SK-N-SH treated with all-trans-retinoic acid at 6 μM for 48 hours (cell line): ENCODE measurements at regions not wholly inside any gene's neighbourhood (a gene's known extent, or its start where the extent isn't known, plus 50 kb on each side); places are given as distances from the start of the nearest gene placed in this dataset.
"Not testable (repeated sequence)": the region's sequence is repeated elsewhere in the genome, so short reads cannot be mapped to it uniquely, and the experiment has no call there.

ENCODE experiments used
- CSDC2 ChIP-seq: fragments of 250-450 bp; sonication (Bioruptor Pico); IDR thresholded peaks from 2 replicates; pipeline ENCODE4 v1.5.0; 2020; ENCODE audit warnings: mild to moderate bottlenecking, moderate library complexity
- OSR1 ChIP-seq: fragments of 250-450 bp; sonication (Bioruptor Pico); IDR thresholded peaks from 2 replicates; pipeline ENCODE4 v1.8.0; 2022; ENCODE audit warnings: moderate library complexity, mild to moderate bottlenecking, inconsistent platforms
- RARB ChIP-seq: fragments of 250-450 bp; sonication (Bioruptor Pico); IDR thresholded peaks from 2 replicates; pipeline ENCODE4 v1.8.0; 2021; ENCODE audit warnings: mild to moderate bottlenecking, moderate library complexity
- SNAI2 ChIP-seq: fragments of 250-450 bp; sonication (Bioruptor Pico); IDR thresholded peaks from 2 replicates; pipeline ENCODE4 v1.5.0; 2020; ENCODE audit warnings: mild to moderate bottlenecking, moderate library complexity
- TOX ChIP-seq: fragments of 250-450 bp; sonication (Bioruptor Pico); IDR thresholded peaks from 2 replicates; pipeline ENCODE4 v1.8.0; 2021; ENCODE audit warnings: mild to moderate bottlenecking, moderate library complexity, borderline replicate concordance
- ZC3H10 ChIP-seq: fragments of 250-450 bp; sonication (Bioruptor Pico); IDR thresholded peaks from 2 replicates; pipeline ENCODE4 v1.5.1; 2021; ENCODE audit warnings: mild to moderate bottlenecking, moderate library complexity
- ZFP3 ChIP-seq: fragments of 250-450 bp; sonication (Bioruptor Pico); IDR thresholded peaks from 2 replicates; pipeline ENCODE4 v1.5.0; 2020; ENCODE audit warnings: mild to moderate bottlenecking, moderate library complexity
- ZFP30 ChIP-seq: fragments of 450-650 bp; formaldehyde crosslinking; IDR thresholded peaks from 2 replicates; pipeline ENCODE4 v1.5.0; 2022; ENCODE audit warnings: mild to moderate bottlenecking, moderate library complexity
- ZNF565 ChIP-seq: fragments of 450-650 bp; formaldehyde crosslinking; conservative IDR thresholded peaks from 2 replicates; pipeline ENCODE4 v1.5.0; 2020; ENCODE audit warnings: low read depth, mild to moderate bottlenecking, moderate library complexity
- ZNF70 ChIP-seq: fragments of 450-650 bp; formaldehyde crosslinking; IDR thresholded peaks from 2 replicates; pipeline ENCODE4 v1.5.0; 2020; ENCODE audit warnings: mild to moderate bottlenecking, moderate library complexity
- ZNF8 ChIP-seq: fragments of 450-650 bp; formaldehyde crosslinking; IDR thresholded peaks from 2 replicates; pipeline ENCODE4 v1.5.0; 2020; ENCODE audit warnings: mild to moderate bottlenecking, moderate library complexity
- TF ChIP-seq, protein P1 (sequence below): fragments of 250-450 bp; sonication (Bioruptor Pico); IDR thresholded peaks from 2 replicates; pipeline ENCODE4 v1.5.1; 2020; ENCODE audit warnings: low read depth, mild to moderate bottlenecking, moderate library complexity
- TF ChIP-seq, protein P2 (sequence below): fragments of 250-450 bp; sonication (Bioruptor Pico); IDR thresholded peaks from 2 replicates; pipeline ENCODE4 v1.8.0; 2020; ENCODE audit warnings: mild to moderate bottlenecking, moderate library complexity, borderline replicate concordance
- TF ChIP-seq, protein P3 (sequence below): fragments of 250-450 bp; sonication (Bioruptor Pico); IDR thresholded peaks from 2 replicates; pipeline ENCODE4 v1.5.1; 2021; ENCODE audit warnings: mild to moderate bottlenecking, moderate library complexity

DNA sequence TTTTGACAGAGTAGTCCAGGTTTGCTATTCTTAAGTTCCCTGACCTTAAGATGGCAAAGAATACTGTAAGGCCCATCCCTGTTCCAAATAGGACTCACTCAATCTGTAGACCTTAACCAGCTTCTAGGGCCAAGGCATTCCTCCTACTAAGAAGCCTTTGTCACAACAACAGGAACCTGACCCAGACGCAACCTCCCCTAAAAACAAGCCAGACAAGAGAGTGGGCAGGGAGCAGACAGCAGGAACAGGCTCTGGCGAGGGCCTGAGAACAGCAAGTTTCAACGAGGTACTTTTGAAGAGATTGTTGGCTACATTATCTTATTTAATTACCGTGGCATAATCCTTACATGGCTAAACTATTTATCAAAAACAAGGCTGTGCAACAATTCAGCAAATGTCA lies 58.1 kb upstream of the NBPF11 start:
- TF ChIP-seq ZNF8 (CRISPR knock-in tag); SNAI2 (CRISPR knock-in tag); ZFP3 (CRISPR knock-in tag); OSR1 (CRISPR knock-in tag); CSDC2 (CRISPR knock-in tag); ZC3H10; RARB (CRISPR knock-in tag); TOX (CRISPR knock-in tag); ZFP30 (CRISPR knock-in tag); ZNF70 (CRISPR knock-in tag); ZNF565 (CRISPR knock-in tag): not testable (repeated sequence)
- TF ChIP-seq, protein P1, sequence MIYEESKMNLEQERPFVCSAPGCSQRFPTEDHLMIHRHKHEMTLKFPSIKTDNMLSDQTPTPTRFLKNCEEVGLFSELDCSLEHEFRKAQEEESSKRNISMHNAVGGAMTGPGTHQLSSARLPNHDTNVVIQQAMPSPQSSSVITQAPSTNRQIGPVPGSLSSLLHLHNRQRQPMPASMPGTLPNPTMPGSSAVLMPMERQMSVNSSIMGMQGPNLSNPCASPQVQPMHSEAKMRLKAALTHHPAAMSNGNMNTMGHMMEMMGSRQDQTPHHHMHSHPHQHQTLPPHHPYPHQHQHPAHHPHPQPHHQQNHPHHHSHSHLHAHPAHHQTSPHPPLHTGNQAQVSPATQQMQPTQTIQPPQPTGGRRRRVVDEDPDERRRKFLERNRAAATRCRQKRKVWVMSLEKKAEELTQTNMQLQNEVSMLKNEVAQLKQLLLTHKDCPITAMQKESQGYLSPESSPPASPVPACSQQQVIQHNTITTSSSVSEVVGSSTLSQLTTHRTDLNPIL (CRISPR knock-in tag): not testable (repeated sequence)
- TF ChIP-seq, protein P2, sequence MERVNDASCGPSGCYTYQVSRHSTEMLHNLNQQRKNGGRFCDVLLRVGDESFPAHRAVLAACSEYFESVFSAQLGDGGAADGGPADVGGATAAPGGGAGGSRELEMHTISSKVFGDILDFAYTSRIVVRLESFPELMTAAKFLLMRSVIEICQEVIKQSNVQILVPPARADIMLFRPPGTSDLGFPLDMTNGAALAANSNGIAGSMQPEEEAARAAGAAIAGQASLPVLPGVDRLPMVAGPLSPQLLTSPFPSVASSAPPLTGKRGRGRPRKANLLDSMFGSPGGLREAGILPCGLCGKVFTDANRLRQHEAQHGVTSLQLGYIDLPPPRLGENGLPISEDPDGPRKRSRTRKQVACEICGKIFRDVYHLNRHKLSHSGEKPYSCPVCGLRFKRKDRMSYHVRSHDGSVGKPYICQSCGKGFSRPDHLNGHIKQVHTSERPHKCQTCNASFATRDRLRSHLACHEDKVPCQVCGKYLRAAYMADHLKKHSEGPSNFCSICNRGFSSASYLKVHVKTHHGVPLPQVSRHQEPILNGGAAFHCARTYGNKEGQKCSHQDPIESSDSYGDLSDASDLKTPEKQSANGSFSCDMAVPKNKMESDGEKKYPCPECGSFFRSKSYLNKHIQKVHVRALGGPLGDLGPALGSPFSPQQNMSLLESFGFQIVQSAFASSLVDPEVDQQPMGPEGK (CRISPR knock-in tag): not testable (repeated sequence)
- TF ChIP-seq, protein P3, sequence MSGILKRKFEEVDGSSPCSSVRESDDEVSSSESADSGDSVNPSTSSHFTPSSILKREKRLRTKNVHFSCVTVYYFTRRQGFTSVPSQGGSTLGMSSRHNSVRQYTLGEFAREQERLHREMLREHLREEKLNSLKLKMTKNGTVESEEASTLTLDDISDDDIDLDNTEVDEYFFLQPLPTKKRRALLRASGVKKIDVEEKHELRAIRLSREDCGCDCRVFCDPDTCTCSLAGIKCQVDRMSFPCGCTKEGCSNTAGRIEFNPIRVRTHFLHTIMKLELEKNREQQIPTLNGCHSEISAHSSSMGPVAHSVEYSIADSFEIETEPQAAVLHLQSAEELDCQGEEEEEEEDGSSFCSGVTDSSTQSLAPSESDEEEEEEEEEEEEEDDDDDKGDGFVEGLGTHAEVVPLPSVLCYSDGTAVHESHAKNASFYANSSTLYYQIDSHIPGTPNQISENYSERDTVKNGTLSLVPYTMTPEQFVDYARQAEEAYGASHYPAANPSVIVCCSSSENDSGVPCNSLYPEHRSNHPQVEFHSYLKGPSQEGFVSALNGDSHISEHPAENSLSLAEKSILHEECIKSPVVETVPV (CRISPR knock-in tag): not testable (repeated sequence)
